IMR-90 (cell line): ENCODE measurements at regions not wholly inside any gene's neighbourhood (a gene's known extent, or its start where the extent isn't known, plus 50 kb on each side); places are given as distances from the start of the nearest gene placed in this dataset.
"Not testable (repeated sequence)": the region's sequence is repeated elsewhere in the genome, so short reads cannot be mapped to it uniquely, and the experiment has no call there.

ENCODE experiments used
- ATAC-seq: fragments of 200-7000 bp; cut with Tn5 transposase; 2 replicates; pipeline ENCODE4 v1.9.1; 2020; ENCODE audit warnings: low read depth, mild to moderate bottlenecking, moderate library complexity
- BruUV-seq: library from RNA; stranded (reverse); fragments of 400-500 nt; replicated peaks from 2 replicates; lab custom pipeline; 2021; lab: Mats Ljungman, UMichigan
- CTCF ChIA-PET: fragments of 300-600 bp; formaldehyde crosslinking; extraction: SDS; loops from one replicate; lab custom pipeline; 2021; ENCODE audit warnings: antibody characterized with exemption; lab: Yijun Ruan, JAX
- POLR2A ChIA-PET: fragments of 300-600 bp; sonication (Branson Sonifier 250); formaldehyde crosslinking; loops from one replicate; lab custom pipeline; 2022; ENCODE audit warnings: antibody characterized with exemption; ENCODE audit not compliant: unreplicated experiment; lab: Charles Lee
- DNase-seq: peaks from one replicate; pipeline ENCODE4 v3.0.0; 2013
- H2AFZ ChIP-seq: replicated peaks from 2 replicates; pipeline ENCODE3; 2013; ENCODE audit warnings: low read length, mild to moderate bottlenecking; ENCODE audit not compliant: poor library complexity
- H2AK5ac ChIP-seq: 2 replicates; pipeline ENCODE4 v1.6.1; 2013; ENCODE audit warnings: low read depth, low read length, inconsistent platforms
- H2AK9ac ChIP-seq: replicated peaks from 2 replicates; pipeline ENCODE3; 2013; ENCODE audit warnings: mild to moderate bottlenecking, low read depth, low read length, moderate library complexity; ENCODE audit not compliant: poor library complexity
- H2BK120ac ChIP-seq: 2 replicates; pipeline ENCODE4 v1.6.1; 2013; ENCODE audit warnings: low read depth, low read length, inconsistent platforms
- H2BK15ac ChIP-seq: 3 replicates; pipeline ENCODE4 v1.6.1; 2013; ENCODE audit warnings: low read depth, low read length, inconsistent platforms
- H2BK20ac ChIP-seq: 2 replicates; pipeline ENCODE4 v1.6.1; 2013; ENCODE audit warnings: low read depth, mild to moderate bottlenecking, inconsistent platforms, low read length, moderate library complexity
- H2BK5ac ChIP-seq: 2 replicates; pipeline ENCODE4 v1.6.1; 2013; ENCODE audit warnings: mild to moderate bottlenecking, low read depth, low read length, inconsistent platforms; ENCODE audit not compliant: poor library complexity, severe bottlenecking
- H3K14ac ChIP-seq: replicated peaks from 2 replicates; pipeline ENCODE4 v1.6.1; 2013; ENCODE audit warnings: low read depth, low read length, inconsistent platforms
- H3K18ac ChIP-seq: 2 replicates; pipeline ENCODE4 v1.6.1; 2013; ENCODE audit warnings: low read depth, low read length, control low read depth
- H3K23ac ChIP-seq: 2 replicates; pipeline ENCODE4 v1.6.1; 2013; ENCODE audit warnings: low read depth, low read length, inconsistent platforms
- H3K27ac ChIP-seq: 2 replicates; pipeline ENCODE4 v1.5.1; 2013; ENCODE audit warnings: mild to moderate bottlenecking, control low read depth, low read length; ENCODE audit not compliant: insufficient read depth
- H3K27me3 ChIP-seq: 2 replicates; pipeline ENCODE4 v1.6.1; 2013; ENCODE audit warnings: low read length; ENCODE audit not compliant: control insufficient read depth, insufficient read depth
- H3K36me3 ChIP-seq: 2 replicates; pipeline ENCODE4 v1.6.1; 2013; ENCODE audit warnings: low read length, mixed read lengths; ENCODE audit not compliant: control insufficient read depth, insufficient read depth
- H3K4ac ChIP-seq: 2 replicates; pipeline ENCODE4 v1.6.1; 2013; ENCODE audit warnings: low read depth, low read length, inconsistent platforms
- H3K4me1 ChIP-seq: 2 replicates; pipeline ENCODE4 v1.6.1; 2013; ENCODE audit warnings: low read length, mixed read lengths; ENCODE audit not compliant: control insufficient read depth, insufficient read depth
- H3K4me2 ChIP-seq: 2 replicates; pipeline ENCODE4 v1.6.1; 2013; ENCODE audit warnings: low read depth, mild to moderate bottlenecking, control low read depth, low read length, moderate library complexity
- H3K4me3 ChIP-seq: 2 replicates; pipeline ENCODE4 v1.5.1; 2013; ENCODE audit warnings: low read depth, mild to moderate bottlenecking, control low read depth, low read length, moderate library complexity; ENCODE audit not compliant: insufficient read depth
- H3K56ac ChIP-seq: 2 replicates; pipeline ENCODE4 v1.6.1; 2013; ENCODE audit warnings: low read length, inconsistent platforms; ENCODE audit not compliant: insufficient read depth; ENCODE audit errors: extremely low read depth
- H3K79me1 ChIP-seq, 2 experiments: 2 replicates each; pipeline ENCODE4 v1.6.1; 2013; ENCODE audit warnings: low read length in 2 of 2, inconsistent platforms in 1 of 2, low read depth in 1 of 2
- H3K9ac ChIP-seq: 2 replicates; pipeline ENCODE4 v1.6.1; 2013; ENCODE audit warnings: low read depth, low read length, control low read depth
- H3K9me1 ChIP-seq: 2 replicates; pipeline ENCODE4 v1.6.1; 2013; ENCODE audit warnings: low read length, inconsistent platforms; ENCODE audit not compliant: insufficient read depth
- H3K9me3 ChIP-seq: 2 replicates; pipeline ENCODE4 v1.6.1; 2013; ENCODE audit warnings: low read length; ENCODE audit not compliant: control insufficient read depth, insufficient read depth
- H4K20me1 ChIP-seq: 2 replicates; pipeline ENCODE4 v1.6.1; 2013; ENCODE audit warnings: low read length, inconsistent platforms; ENCODE audit not compliant: insufficient read depth
- H4K5ac ChIP-seq: 2 replicates; pipeline ENCODE4 v1.6.1; 2013; ENCODE audit warnings: mild to moderate bottlenecking, low read depth, low read length, control low read depth
- H4K8ac ChIP-seq, 2 experiments: 2 replicates each; pipeline ENCODE4 v1.6.1; 2013; ENCODE audit warnings: low read depth in 2 of 2, low read length in 2 of 2, control low read depth in 1 of 2, inconsistent platforms in 1 of 2
- H4K91ac ChIP-seq: 2 replicates; pipeline ENCODE4 v1.6.1; 2013; ENCODE audit warnings: low read depth, low read length, inconsistent platforms; ENCODE audit not compliant: insufficient read depth
- WGBS, 2 experiments: methylation state at CpG; one replicate each; pipeline versions ENCODE4 v1.1.5 to v1.1.7; 2013; ENCODE audit warnings: missing lambda C conversion rate in 2 of 2; ENCODE audit not compliant: insufficient read length in 1 of 2; ENCODE audit errors: extremely low coverage in 2 of 2; 5-methylcytosine and 5-hydroxymethylcytosine counted together
- dilution Hi-C: fragments of 300-500 bp; cut with HindIII; formaldehyde crosslinking; loops from one replicate; pipeline ENCODE4 v1.14.3; 2018; ENCODE audit warnings: low sequenced_read_pairs; ENCODE audit not compliant: unreplicated experiment
- in situ Hi-C: fragments of 300-500 bp; cut with MboI; formaldehyde crosslinking; loops from 3 replicates; pipeline ENCODE4 v1.14.3; 2019; ENCODE audit warnings: low sequenced_read_pairs, inconsistent platforms, mixed read lengths
- intact Hi-C: fragments of 100-400 bp; cut with micrococcal nuclease; formaldehyde crosslinking; loops from 2 replicates; pipeline ENCODE4 v1.10.0; 2022

GRCh38 chr1:223913715-223914114 lies 68.0 kb upstream of the TP53BP2 start:
- H3K36me3 ChIP-seq, H3K79me1 ChIP-seq, H3K4ac ChIP-seq, H3K4me3 ChIP-seq, H4K5ac ChIP-seq, H2BK5ac ChIP-seq, H3K9me3 ChIP-seq, H2BK20ac ChIP-seq, H3K4me1 ChIP-seq, H2AK5ac ChIP-seq, H2BK120ac ChIP-seq, POLR2A ChIA-PET, H3K4me2 ChIP-seq, H3K14ac ChIP-seq, H2BK15ac ChIP-seq, dilution Hi-C loops, H3K18ac ChIP-seq, H3K27me3 ChIP-seq, BruUV-seq, H4K8ac ChIP-seq, CTCF ChIA-PET, in situ Hi-C loops, DNase-seq, ATAC-seq, intact Hi-C loops, H4K20me1 ChIP-seq, H2AFZ ChIP-seq, H4K91ac ChIP-seq, H3K23ac ChIP-seq, H3K9ac ChIP-seq, H3K56ac ChIP-seq, H2AK9ac ChIP-seq, H3K9me1 ChIP-seq, H3K27ac ChIP-seq: not testable (repeated sequence)
- 83% methylated on average over 1 of the region's 2 CpGs; no CpG with 5 or more reads in 1 of the 2 experiments for WGBS, 2 experiments
